Nephron (organoid): ENCODE measurements at regions not wholly inside any gene's neighbourhood (a gene's known extent, or its start where the extent isn't known, plus 50 kb on each side); places are given as distances from the start of the nearest gene placed in this dataset.

Source experiments
- H3K27ac Mint-ChIP-seq, 3 experiments: 2 replicates each; pipeline ENCODE4 v1.8.0; 2020; ENCODE audit warnings: mixed read lengths in 3 of 3, mild to moderate bottlenecking in 2 of 3, moderate library complexity in 1 of 3
- H3K27me3 Mint-ChIP-seq: 2 replicates; pipeline ENCODE4 v1.8.0; 2021; ENCODE audit warnings: low read depth, mild to moderate bottlenecking, moderate library complexity, mixed read lengths
- H3K36me3 Mint-ChIP-seq: 2 replicates; pipeline ENCODE4 v1.8.0; 2020; ENCODE audit warnings: low read depth, mixed read lengths
- H3K4me1 Mint-ChIP-seq: 2 replicates; pipeline ENCODE4 v1.8.0; 2020; ENCODE audit warnings: mixed read lengths
- H3K4me3 Mint-ChIP-seq, 3 experiments: 2 replicates each; pipeline ENCODE4 v1.8.0; 2020; ENCODE audit warnings: mild to moderate bottlenecking in 3 of 3, mixed read lengths in 3 of 3, moderate library complexity in 2 of 3
- H3K9me3 Mint-ChIP-seq: 2 replicates; pipeline ENCODE4 v1.8.0; 2020; ENCODE audit warnings: mixed read lengths
- CTCF ChIP-seq, 3 experiments: fragments of 200-600 bp; sonication (generic); IDR thresholded peaks; one replicate each; pipeline ENCODE4 v1.5.0; 2021; ENCODE audit warnings: antibody characterized with exemption in 3 of 3; ENCODE audit not compliant: unreplicated experiment in 3 of 3

- no peak overlapping the region for H3K27ac Mint-ChIP-seq
- H3K4me3 Mint-ChIP-seq: no peak overlapping the region
- peaks cover 13% of the 10 kb centered on the region for H3K27me3 Mint-ChIP-seq
- TF ChIP-seq CTCF (IDR thresholded peaks at IDR 0.05; ENCODE audit: unreplicated experiment in 3 of 3): no peak
- no peaks in the 10 kb centered on the region for H3K36me3 Mint-ChIP-seq
- no peaks in the 10 kb centered on the region for H3K9me3 Mint-ChIP-seq
- H3K4me1 Mint-ChIP-seq: peaks cover 14% of the 10 kb centered on the region
These were observed 311.9 kb downstream of the BCL11B start for GRCh38 chr14:98959958-98960616.

- TF ChIP-seq CTCF (IDR thresholded peaks at IDR 0.05; ENCODE audit: unreplicated experiment in 3 of 3): no peak
- Mint-ChIP-seq H3K36me3 (no peaks in the 10 kb centered on the region), H3K4me3 (no peak overlapping the region)
These were observed 311.4 kb downstream of the BCL11B start for GRCh38 chr14:98960617-98961013.

GRCh38 chr14:98961191-98961590 is 310.8 kb downstream of the BCL11B start:
- Mint-ChIP-seq H3K36me3 (no peaks in the 10 kb centered on the region), H3K27me3 (peaks cover 19% of the 10 kb centered on the region), H3K4me3 (no peak overlapping the region), H3K4me1 (peaks cover 14% of the 10 kb centered on the region), H3K9me3 (no peaks in the 10 kb centered on the region), H3K27ac (no peak overlapping the region)
- TF ChIP-seq CTCF (IDR thresholded peaks at IDR 0.05; ENCODE audit: unreplicated experiment in 3 of 3): no peak

More at GRCh38 chr14:98960617-98961013, 311.4 kb downstream of the BCL11B start:
- Mint-ChIP-seq H3K27me3 (peaks cover 18% of the 10 kb centered on the region), H3K27ac (no peak overlapping the region), H3K4me1 (peaks cover 14% of the 10 kb centered on the region), H3K9me3 (no peaks in the 10 kb centered on the region)

- H3K27me3 Mint-ChIP-seq: peaks cover 15% of the 10 kb centered on the region
These were observed 309.9 kb downstream of the BCL11B start for GRCh38 chr14:98962118-98962517.

GRCh38 chr14:98963610-98964009 is 308.4 kb downstream of the BCL11B start:
- Mint-ChIP-seq H3K4me3 (no peak overlapping the region), H3K27ac (no peak overlapping the region), H3K36me3 (no peaks in the 10 kb centered on the region), H3K4me1 (peaks cover 9% of the 10 kb centered on the region), H3K27me3 (peaks cover 15% of the 10 kb centered on the region), H3K9me3 (peaks cover 3% of the 10 kb centered on the region)
- TF ChIP-seq CTCF (IDR thresholded peaks at IDR 0.05; ENCODE audit: unreplicated experiment in 3 of 3): no peak

More at GRCh38 chr14:98962118-98962517, 309.9 kb downstream of the BCL11B start:
- no peak overlapping the region for H3K4me3 Mint-ChIP-seq
- H3K4me1 Mint-ChIP-seq: peaks cover 14% of the 10 kb centered on the region
- no peak for TF ChIP-seq CTCF (IDR thresholded peaks at IDR 0.05; ENCODE audit: unreplicated experiment in 3 of 3)
- peaks cover 3% of the 10 kb centered on the region for H3K9me3 Mint-ChIP-seq
- H3K36me3 Mint-ChIP-seq: no peaks in the 10 kb centered on the region
- H3K27ac Mint-ChIP-seq: no peak overlapping the region

GRCh38 chr14:98964171-98964570 is 307.8 kb downstream of the BCL11B start:
- H3K9me3 Mint-ChIP-seq: peaks cover 3% of the 10 kb centered on the region
- peaks cover 15% of the 10 kb centered on the region for H3K27me3 Mint-ChIP-seq
- H3K4me3 Mint-ChIP-seq: no peak overlapping the region
- no peak for TF ChIP-seq CTCF (IDR thresholded peaks at IDR 0.05; ENCODE audit: unreplicated experiment in 3 of 3)
- no peaks in the 10 kb centered on the region for H3K36me3 Mint-ChIP-seq
- no peak overlapping the region for H3K27ac Mint-ChIP-seq
- H3K4me1 Mint-ChIP-seq: peaks cover 5% of the 10 kb centered on the region
